NCI-H1436 treated with DMSO at 0.1 percent for 48 hours (cell line): ENCODE measurements at regions not wholly inside any gene's neighbourhood (a gene's known extent, or its start where the extent isn't known, plus 50 kb on each side); places are given as distances from the start of the nearest gene placed in this dataset.
"Not testable (repeated sequence)": the region's sequence is repeated elsewhere in the genome, so short reads cannot be mapped to it uniquely, and the experiment has no call there.

Experiments
- DNase-seq: peaks from one replicate; lab custom pipeline; 2025; lab: John Stamatoyannopoulos, UW

DNA sequence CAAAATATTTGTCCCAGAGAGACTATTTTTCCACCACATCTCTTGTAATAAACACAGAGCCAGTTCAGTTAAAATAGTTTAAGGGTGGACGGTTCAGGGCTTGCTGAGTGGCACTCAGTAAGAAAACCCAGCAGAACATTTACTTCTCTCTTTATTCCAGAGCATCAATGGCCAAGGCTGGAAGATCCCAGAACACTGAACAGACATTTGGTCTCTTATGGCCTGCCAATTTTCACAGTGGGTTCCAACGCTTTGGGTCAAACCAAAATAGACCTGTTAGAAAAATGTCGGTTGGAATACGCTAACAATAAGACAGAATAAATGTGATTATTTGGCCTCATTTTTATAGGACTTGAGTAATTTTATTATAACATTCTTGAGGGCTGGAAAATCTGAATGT lies 580.3 kb upstream of the TMEFF2 start:
- no peak for DNase-seq

DNA sequence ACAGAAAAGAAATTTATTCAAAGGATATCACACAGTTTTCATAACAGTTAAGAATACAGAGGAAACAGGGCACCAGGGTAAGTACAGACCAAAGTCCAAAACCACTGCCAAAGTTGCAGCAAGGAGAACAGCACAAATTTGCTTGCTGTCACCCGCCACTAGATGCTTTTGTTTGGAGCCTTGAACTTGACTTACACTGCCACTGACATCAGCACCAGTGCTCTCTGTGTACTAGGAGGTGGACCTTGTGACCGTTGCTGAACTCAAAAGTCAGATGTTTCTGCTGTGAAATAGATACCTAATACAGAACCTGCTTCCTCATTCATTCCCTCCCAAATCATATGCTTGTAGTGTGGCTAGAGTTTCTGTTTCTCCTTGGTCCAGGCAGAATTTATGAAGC lies 578.3 kb upstream of the TMEFF2 start:
- no peak for DNase-seq

DNA sequence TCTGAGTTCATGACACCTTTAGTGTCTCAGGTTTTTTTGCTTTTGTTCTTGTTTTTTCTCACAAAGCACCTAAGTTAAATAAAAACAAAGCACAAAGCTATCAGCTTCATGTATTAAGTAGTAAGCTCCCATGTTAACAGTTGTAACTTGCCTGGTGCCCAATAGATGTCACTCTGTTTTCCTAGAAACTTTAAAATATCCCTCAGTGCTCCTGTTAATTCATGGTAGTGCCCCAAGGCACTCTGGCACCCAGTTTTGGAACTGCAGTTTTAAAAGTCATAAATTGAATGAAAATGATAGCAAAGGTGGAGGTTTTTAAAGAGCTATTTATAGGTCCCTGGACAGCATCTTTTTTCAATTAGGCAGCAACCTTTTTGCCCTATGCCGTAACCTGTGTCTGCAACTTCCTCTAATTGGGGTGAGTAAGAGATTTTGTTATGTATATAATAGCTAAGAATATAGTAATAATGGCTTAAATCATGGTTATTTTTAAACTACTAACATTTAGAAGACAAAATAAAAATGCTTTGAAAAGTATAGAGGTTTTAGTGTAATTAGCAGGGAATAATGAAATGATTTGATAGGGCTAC lies 555.0 kb upstream of the TMEFF2 start:
- no peak for DNase-seq

DNA sequence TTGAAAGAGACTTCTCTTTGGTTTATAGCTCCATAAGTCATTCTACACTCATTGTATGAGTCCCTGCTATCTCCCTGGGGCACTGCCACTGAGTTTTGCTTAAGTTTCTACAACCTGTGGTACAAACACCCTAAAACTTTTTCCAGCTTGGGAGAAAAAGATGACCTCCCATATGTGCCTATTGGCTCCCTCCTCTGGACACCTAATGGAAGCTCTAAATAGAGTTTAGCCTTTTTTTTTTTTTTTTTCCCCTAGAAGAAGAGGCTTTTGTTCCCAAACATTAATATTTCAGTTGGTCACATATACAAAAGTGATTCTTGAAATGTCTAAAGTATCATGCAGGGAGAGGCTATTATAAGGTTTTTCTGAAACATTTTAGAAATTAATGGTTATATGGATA lies 547.2 kb upstream of the TMEFF2 start:
- no peak for DNase-seq

DNA sequence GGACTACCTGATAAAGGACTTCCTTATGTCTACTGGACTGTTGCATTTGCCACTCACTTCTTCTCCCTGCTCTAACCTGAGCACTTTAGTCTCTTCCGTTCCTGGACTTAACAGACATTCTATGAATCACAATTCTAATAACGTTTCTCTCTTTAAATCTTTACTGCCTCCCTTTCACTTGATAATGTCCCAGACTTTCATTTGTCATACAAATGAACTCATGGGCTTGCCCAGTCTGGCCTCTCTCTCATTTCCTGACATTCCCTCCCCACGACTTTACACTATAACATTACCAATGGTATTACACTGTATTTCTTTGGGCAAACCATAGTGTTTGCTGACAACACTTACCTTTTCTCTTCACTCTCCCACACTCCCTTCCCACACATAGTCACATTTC lies 540.7 kb upstream of the TMEFF2 start:
- no peak for DNase-seq

DNA sequence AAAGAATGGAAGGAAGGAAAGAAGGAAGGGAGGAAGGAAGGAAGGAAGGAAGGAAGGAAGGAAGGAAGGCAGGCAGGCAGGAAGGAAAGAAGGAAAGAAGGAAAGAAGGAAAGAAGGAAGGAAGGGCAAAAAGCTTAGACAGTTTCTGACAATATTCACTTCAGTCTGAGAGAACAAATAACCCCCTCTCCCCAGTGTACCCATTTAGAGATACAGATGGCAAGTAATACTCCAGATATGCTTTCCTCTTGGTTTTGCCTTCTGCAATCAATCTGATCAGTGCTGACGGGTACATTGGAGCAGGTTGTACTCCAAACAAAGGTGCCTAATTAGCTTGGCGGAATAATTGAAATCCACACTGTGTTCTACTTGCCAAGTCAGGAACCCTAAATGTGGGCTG lies 534.6 kb upstream of the TMEFF2 start:
- DNase-seq: no peak

DNA sequence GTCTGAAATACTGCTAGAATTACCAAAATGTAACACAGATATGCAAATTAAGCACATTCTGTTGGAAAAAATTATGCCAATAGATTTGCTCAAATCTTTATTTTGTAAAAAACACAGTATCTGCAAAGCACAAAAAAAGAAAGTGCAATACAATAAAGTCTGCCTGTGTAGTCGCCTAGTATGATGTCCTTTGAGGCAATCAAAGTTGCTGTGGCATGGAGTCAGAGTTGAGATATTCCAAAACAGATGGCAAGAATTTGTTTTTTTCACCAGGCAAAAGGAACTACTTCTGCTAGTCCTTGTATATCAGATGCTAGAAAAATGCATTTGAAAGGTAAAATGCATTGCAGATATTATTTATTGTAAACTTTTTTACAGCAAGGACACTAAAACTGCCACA lies 531.3 kb upstream of the TMEFF2 start:
- DNase-seq: no peak

DNA sequence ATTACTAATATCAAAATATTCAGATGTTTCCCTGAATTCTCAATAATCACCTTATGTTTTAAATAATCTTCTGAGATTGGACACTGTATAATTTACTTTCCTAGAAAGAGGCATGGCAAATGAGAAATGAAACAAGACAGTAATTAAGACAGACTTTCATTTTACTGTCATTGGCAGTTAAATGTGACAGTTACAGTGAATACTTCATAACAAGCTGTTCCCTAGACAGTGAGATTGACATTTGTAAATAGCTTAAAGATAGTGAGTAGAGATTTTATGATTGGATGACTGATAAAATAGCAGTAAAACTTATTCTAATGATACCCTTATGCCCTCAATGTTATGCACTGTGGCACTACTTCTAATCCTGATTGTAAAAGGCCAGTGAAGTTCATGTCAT lies 524.9 kb upstream of the TMEFF2 start:
- DNase-seq: no peak

DNA sequence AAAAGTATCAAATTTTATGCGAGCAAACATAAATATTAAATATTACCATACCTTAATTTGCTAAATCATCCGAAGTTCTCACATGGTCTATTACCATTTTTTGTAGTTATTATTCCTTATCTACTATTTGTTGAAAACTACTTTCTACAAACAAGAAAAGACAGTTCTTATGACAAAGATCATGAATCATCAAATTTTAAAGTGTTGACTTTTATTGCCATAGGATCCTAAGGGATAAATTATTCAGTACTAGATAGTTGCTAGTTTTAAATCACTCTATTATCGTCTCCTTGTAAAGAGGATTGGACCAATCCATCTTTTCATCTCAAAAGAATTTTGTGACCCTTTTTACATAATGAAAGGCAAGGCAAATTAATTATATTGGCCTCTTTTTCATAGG lies 523.6 kb upstream of the TMEFF2 start:
- no peak for DNase-seq

DNA sequence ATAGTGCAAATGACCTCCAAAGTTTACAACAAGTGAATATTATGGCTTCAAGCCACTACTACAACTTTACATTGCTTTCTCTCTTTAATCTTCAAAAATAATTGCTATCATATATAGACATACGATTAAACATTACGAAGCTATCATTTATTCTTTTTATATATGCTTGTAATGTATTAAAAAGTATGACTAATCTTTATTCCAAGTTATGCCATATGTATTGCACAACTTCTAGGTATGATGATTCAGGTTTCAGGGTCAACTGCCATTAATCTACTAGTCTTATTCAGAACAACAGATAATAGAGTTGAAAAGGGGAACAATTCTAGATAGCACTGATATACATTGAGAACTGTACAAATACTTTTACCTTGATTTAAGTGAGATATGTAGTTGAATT lies 506.2 kb upstream of the TMEFF2 start:
- DNase-seq: no peak

DNA sequence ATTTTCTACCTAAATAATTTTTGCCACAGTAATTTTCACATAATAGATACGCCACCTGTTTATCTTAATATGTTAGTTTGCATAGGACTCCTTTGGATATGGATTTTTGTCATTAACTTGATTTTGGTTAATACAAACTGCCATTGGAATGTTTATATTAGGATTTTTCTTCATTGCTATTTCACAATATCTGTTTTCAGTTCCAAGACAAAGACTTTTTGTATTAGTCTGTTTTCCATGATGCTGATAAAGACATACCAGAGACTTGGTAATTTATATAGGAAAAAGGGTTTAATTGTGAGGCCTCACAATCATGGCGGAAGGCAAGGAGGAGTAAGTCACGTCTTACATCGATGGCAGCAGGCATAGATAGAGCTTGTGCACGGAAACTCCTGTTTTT lies 503.1 kb upstream of the TMEFF2 start:
- DNase-seq: no peak

DNA sequence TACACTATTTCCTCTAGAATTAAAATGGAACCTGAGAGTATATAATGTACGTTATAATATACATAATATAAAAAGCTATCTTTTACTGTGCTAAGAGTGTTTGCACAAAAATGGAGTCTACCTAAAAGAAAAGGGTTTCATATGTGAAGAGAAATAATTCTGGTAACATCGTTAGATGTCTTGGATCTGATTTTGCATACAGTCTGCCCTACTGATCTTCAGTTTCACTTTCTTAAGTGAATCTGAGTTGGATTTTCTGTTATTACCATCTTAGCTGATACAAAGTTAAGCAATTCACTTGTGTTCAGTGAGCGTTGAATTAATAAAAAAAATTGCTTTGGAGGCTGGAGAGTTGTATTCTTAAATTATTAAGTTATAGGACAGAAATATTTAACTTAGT lies 502.1 kb upstream of the TMEFF2 start:
- DNase-seq: no peak

DNA sequence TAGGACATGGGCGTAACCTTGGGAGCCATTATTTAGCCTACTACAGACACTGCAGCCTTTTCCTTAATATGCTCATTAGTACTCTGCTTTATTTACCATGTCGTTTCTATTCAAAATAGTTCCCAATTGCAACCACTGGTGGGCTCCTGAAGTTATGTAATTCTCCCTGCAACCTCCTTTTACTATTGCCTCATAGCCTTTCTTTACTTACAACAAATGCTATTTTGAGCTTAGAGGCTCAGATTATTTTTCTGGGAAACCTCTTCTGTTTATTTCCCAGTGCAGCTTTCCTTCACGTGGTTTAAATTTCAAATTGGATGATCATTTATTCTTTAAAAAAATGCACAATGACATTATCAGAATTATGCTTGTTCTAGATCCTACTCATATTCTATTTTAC lies 492.3 kb upstream of the TMEFF2 start:
- no peak for DNase-seq

DNA sequence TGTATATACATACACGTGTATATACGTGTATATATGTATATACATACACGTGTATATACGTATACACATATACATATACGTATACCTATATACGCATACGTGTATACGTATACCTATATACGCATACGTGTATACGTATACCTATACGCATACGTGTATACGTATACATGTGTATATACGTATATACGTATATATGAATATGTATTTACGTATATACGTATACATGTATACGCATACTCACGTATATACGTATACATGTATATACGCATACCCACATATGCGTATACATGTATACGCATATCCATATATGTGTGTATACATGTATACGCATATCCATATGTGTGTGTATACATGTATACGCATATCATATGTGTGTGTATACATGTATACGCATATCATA lies 487.8 kb upstream of the TMEFF2 start:
- DNase-seq: not testable (repeated sequence)

DNA sequence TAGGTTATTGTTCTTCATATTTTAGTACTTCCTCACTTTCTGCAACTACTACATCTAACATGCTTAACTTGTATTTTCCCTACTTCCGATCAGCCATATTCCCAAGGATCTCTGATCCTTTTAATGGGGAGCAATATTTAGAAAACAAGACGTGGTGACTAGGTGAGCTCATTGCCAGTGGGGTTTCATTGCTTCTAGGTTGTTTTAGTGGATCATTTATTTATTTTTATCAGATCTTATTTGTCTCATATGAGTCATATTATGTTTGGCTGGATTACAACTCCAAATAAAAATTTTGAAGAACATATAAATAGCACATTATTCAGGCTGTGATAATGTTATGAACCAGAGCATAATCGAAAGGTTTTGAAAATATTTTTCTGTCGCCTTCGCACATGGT lies 480.9 kb upstream of the TMEFF2 start:
- DNase-seq: no peak

DNA sequence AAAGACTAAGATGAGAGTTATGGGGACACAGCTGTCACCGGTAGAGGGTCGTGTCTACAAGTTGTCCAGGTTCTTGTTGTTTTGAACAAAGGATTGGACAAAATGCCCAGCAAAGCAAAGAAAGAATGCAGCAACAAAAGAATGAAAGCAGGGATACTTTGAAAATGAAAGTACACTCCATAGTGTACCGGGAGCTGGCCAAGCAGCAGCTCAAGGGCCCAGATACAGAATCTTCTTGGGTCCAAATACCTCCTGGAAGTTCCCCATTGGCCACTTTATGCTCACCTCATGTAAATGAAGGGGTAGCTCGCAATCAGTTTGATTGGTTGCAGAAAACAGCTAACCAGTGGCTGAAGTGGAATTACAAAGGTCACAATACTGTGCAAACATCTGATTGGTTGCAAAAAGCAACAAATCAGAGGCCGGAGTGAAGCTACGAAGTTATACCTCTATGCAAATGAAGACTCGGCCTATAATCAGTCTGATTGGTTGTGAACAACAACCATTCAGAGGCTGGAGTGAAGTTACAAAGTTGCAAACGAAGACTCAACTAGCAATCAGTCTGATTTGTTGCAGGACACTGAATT lies 474.9 kb upstream of the TMEFF2 start:
- no peak for DNase-seq

DNA sequence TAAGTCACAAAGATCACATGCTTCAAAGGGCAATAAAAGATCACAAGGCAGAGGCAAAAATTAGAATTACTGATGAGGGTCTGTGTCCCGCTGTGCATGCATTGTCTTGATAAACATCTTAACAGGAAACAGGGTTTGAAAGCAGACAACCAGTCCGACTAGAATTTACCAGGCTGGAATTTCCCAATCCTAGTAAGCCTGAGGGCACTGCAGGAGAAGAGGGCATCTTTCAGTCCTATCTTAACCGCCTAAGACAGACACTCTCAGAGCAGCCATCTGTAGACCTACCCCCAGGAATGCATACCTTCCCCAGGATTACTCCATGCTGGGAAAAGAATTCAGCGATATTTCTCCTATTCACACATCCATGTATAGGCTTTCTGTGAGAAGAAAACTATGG lies 465.8 kb upstream of the TMEFF2 start:
- DNase-seq: not testable (repeated sequence)

DNA sequence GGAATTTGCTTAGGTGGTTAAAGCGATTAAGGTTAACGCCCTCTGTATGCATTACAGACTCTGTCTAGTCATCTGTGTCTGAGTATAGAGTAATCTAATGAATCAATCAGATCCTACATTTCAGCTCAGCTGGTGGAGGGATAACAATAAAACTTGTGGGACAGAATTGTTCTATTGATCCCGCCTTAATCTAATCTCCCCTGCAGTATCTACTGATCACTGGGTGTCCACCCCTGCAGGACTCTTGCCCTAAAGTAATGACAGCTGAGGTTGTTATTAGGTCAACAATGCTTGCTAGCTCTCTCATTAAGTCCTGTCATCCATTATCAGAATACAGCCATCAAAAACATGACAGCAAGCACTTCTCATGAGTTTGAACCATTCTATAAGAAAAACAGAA lies 462.6 kb upstream of the TMEFF2 start:
- no peak for DNase-seq

DNA sequence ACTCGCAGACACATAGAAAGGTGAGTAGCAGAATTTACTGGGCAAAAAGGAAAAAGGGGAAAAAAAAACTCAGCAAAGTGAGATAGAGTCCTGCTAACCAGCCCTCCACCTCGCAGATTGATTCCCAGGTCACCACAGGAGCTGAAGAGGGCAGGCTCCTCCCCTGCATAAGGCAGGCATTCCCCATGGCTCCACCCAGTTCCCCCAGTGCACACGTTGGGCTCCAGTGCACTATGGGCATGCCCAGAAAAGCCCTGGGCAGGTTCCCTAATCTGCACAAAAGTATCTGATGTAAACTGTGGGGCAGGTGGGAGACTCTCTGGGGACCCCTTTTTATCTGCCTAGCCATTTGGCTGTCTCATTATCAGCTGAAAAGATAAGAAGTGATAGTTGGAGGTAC lies 461.2 kb upstream of the TMEFF2 start:
- no peak for DNase-seq

DNA sequence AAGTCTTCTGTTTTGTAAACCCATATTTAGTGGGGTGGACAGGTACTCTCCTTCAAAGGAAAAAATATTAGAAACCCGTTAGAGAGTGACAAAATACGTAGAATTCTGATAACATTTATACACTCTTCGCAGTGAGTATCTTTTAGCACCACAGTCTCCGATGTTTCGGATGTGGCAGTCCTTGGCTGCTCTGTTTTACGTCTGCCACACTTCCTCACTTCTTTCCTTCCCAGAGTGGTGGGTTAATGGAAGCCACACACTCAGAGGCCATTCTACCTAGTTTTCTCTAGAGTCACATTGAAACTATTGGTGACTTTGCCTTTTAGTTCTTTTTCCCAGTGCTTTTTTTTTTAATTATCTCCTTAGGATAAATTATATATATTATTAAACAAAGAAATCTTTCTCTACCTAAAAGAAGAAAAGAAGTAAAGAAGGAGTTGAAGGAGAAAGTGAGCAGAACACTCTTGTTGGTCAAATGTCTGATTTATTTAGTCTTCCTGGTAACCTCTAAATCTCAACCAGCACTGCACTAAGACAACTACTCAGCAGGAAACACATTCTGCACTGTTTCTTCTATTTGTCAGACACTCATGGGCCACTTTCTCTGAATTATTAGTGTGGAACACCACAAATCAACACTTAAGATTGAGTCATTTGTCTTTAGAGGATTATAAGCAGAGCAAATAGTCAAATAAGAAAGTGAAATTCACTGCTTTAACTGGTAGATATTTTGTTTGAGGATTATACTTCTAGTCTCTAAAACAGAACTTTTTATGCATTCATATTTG lies 451.3 kb upstream of the TMEFF2 start:
- DNase-seq: no peak

DNA sequence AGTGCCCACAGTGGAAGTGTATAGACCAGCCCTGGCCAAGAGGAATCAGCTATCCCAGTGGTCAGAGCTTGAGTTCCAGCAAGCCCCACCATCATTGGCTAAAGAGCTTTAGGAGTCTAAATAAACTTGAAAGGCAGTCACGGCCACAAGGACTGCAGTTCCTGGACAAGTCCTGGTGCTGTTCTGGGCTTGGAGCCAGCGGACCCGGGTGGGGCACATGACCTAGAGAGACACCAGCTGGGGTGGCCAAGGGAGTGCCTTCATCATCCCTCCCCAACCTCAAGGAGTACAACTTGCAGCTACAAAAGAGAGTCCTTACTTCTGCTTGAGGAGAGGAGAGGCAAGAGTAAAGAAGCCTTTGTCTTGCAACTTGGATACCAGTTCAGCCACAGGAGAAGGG lies 439.8 kb upstream of the TMEFF2 start:
- DNase-seq: no peak

DNA sequence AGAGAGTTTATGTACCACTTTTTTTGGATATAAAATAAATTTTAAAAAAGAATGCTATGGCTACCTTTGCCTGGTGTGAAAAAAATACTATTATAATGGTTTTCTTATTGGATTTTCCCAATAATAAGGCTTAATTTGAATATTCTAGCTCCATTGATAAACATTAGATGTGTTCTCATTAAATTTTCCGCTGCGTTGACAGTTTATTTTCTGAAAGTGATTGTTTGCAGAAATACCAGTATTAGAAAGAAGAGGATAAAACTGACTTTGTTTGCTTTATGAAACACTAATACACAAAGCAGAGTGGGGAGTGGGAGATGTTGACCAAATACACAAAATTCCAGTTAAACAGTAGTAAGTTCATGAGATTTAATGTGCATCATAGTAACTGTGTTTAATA lies 433.3 kb upstream of the TMEFF2 start:
- no peak for DNase-seq

DNA sequence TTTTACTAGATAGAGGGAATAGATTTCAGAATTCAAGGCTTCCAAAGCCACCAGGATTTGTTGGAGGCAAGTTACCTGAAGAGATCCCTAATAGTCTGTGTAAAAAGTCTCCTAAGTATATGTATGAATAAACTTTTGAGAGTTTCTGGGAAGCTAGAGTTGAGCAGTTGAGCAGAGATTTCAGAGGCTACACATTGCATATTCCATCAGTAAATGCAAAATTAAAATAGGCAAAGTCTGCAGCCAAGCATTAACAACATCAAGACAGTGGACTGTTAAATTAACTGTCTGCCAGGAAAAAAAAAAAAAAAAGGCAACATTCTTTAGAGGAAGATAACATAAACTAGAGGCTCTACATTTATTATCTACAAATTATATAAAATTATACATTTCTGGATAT lies 420.4 kb upstream of the TMEFF2 start:
- DNase-seq: no peak

DNA sequence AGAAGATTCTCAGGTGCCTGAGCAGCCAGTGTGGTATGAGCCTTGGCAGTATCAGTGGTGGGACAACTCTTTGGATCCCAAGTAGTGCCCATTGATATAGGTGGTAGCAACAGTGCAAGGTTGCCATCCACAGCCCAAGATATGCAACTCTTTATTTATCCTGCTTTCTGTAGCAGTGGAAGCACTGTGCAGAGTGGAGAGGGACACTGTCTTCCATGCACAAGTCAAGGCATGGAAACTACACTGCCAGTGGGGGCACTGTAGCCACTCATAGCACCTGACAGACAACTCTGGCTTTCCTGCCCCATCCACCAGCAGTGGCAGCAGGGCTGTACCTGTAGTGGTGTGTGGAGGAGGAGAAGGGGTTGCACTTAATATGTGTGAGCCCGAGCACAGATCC lies 409.6 kb upstream of the TMEFF2 start:
- no peak for DNase-seq
